ENCODE measurements at regions not wholly inside any gene's neighbourhood (a gene's known extent, or its start where the extent isn't known, plus 50 kb on each side); places are given as distances from the start of the nearest gene placed in this dataset.
"Not testable (repeated sequence)": the region's sequence is repeated elsewhere in the genome, so short reads cannot be mapped to it uniquely, and the experiment has no call there.

DNA sequence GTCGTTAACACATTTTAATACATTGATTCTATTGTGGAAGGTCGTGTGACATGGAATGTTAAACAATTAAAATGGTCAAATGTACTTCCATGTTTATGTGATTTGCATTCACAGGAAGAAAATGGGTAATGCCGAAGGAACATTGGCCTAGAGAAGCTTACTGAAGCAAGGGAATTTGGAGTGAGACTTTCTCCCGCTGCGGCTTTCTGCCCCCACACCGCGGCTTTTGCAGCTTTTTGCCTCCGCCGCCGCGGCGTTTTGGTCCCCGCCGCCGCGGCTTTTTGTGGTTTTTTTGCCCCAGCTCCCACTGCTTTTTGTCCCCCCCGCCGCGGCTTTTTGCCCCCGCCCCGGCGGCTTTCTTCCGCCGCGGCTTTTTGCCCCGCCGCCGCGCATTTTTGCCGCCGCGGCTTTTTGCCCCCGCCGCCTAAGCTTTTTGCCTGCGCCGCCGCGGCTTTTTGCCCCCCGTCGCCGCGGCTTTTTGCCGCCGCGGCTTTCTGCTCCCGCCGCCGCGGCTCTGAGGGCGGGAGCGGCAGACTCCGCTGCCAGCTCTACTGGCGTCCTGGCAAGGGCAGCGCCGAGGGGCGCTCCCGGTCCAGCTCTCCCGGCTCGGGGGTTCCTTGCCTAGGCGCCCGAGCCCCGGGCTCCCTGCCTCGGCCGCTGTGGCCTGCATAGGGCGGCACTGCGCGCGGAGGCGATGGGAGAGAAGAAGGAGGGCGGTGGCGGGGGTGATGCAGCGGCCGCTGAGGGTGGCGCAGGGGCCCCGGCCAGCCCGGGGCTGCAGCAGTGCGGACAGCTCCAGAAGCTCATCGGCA lies 225.5 kb upstream of the VKORC1L1 start:
- TF ChIP-seq POLR2A, EP300, POLR2AphosphoS5 (IDR thresholded peaks at IDR 0.05): not testable (repeated sequence)
- TF ChIP-seq, protein P1, sequence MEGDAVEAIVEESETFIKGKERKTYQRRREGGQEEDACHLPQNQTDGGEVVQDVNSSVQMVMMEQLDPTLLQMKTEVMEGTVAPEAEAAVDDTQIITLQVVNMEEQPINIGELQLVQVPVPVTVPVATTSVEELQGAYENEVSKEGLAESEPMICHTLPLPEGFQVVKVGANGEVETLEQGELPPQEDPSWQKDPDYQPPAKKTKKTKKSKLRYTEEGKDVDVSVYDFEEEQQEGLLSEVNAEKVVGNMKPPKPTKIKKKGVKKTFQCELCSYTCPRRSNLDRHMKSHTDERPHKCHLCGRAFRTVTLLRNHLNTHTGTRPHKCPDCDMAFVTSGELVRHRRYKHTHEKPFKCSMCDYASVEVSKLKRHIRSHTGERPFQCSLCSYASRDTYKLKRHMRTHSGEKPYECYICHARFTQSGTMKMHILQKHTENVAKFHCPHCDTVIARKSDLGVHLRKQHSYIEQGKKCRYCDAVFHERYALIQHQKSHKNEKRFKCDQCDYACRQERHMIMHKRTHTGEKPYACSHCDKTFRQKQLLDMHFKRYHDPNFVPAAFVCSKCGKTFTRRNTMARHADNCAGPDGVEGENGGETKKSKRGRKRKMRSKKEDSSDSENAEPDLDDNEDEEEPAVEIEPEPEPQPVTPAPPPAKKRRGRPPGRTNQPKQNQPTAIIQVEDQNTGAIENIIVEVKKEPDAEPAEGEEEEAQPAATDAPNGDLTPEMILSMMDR (IDR thresholded peaks at IDR 0.05), result not testable (repeated sequence)
